GM18867 (cell line): ENCODE measurements at regions not wholly inside any gene's neighbourhood (a gene's known extent, or its start where the extent isn't known, plus 50 kb on each side); places are given as distances from the start of the nearest gene placed in this dataset.
"Not testable (repeated sequence)": the region's sequence is repeated elsewhere in the genome, so short reads cannot be mapped to it uniquely, and the experiment has no call there.

Source experiments
- ATAC-seq: cut with Tn5 transposase; IDR thresholded peaks from one replicate; pipeline ENCODE4 v1.9.1; 2021; ENCODE audit warnings: mild to moderate bottlenecking, moderate library complexity; ENCODE audit not compliant: unreplicated experiment

- not testable (repeated sequence) for ATAC-seq
Measured at GRCh38 chr2:111420074-111420473, 299.4 kb downstream of the BCL2L11 start.

- ATAC-seq: not testable (repeated sequence)
Measured at GRCh38 chr2:111420835-111421234, 300.1 kb downstream of the BCL2L11 start.

- not testable (repeated sequence) for ATAC-seq
Measured at GRCh38 chr2:111421949-111422348, 301.2 kb downstream of the BCL2L11 start.

GRCh38 chr2:111422562-111422961 lies 301.8 kb downstream of the BCL2L11 start:
- not testable (repeated sequence) for ATAC-seq

GRCh38 chr2:111423184-111423583 lies 302.5 kb downstream of the BCL2L11 start:
- not testable (repeated sequence) for ATAC-seq

GRCh38 chr2:111424176-111424575 lies 303.5 kb downstream of the BCL2L11 start:
- not testable (repeated sequence) for ATAC-seq

GRCh38 chr2:111424851-111425309 lies 304.2 kb downstream of the BCL2L11 start:
- not testable (repeated sequence) for ATAC-seq

- not testable (repeated sequence) for ATAC-seq
Measured at GRCh38 chr2:111425789-111426201, 305.1 kb downstream of the BCL2L11 start.

- ATAC-seq: not testable (repeated sequence)
Measured at GRCh38 chr2:111427346-111427745, 306.6 kb downstream of the BCL2L11 start.

- ATAC-seq: not testable (repeated sequence)
Measured at GRCh38 chr2:111428915-111429314, 308.2 kb downstream of the BCL2L11 start.

GRCh38 chr2:111429353-111429752 lies 308.6 kb downstream of the BCL2L11 start:
- peak; percentile 49 for ATAC-seq

GRCh38 chr2:111430817-111431661 lies 310.3 kb downstream of the BCL2L11 start:
- peak; percentile 53 for ATAC-seq

GRCh38 chr2:111432423-111432822 lies 311.7 kb downstream of the BCL2L11 start:
- ATAC-seq: not testable (repeated sequence)

GRCh38 chr2:111432916-111433499 lies 312.3 kb downstream of the BCL2L11 start:
- peak; percentile 30 for ATAC-seq

GRCh38 chr2:111433892-111434607 lies 313.3 kb downstream of the BCL2L11 start:
- not testable (repeated sequence) for ATAC-seq

- ATAC-seq: not testable (repeated sequence)
Measured at GRCh38 chr2:111434608-111434939, 313.9 kb downstream of the BCL2L11 start.

GRCh38 chr2:111435553-111436310 lies 315.0 kb downstream of the BCL2L11 start:
- ATAC-seq: not testable (repeated sequence)

GRCh38 chr2:111436411-111436810 lies 315.7 kb downstream of the BCL2L11 start:
- ATAC-seq: peak; percentile 37

- ATAC-seq: not testable (repeated sequence)
Measured at GRCh38 chr2:111437288-111437990, 316.7 kb downstream of the BCL2L11 start.

- ATAC-seq: not testable (repeated sequence)
Measured at GRCh38 chr2:111438161-111438560, 317.4 kb downstream of the BCL2L11 start.
